ENCODE measurements at regions not wholly inside any gene's neighbourhood (a gene's known extent, or its start where the extent isn't known, plus 50 kb on each side); places are given as distances from the start of the nearest gene placed in this dataset.
"Not testable (repeated sequence)": the region's sequence is repeated elsewhere in the genome, so short reads cannot be mapped to it uniquely, and the experiment has no call there.

GRCh38 chr10:22823109-22823508 lies 104.7 kb upstream of the ARMC3 start:
- no peak overlapping the region for H2BK15ac ChIP-seq (ENCODE audit: low read length)
- H2BK120ac ChIP-seq (ENCODE audit: low read depth, low read length), result no peak overlapping the region
- no peak overlapping the region for H3K27ac ChIP-seq (replicated peaks; ENCODE audit: low read length)
- H3K9ac ChIP-seq (ENCODE audit: low read depth, low read length, poor library complexity), result no peak overlapping the region
- H3K79me1 ChIP-seq (ENCODE audit: low read depth, low read length), result no peaks in the 10 kb centered on the region
- H3K23ac ChIP-seq (ENCODE audit: low read depth, low read length, poor library complexity), result no peak overlapping the region
- H4K8ac ChIP-seq (ENCODE audit: low read depth, low read length), result no peak overlapping the region
- no peak overlapping the region for H3K4ac ChIP-seq (ENCODE audit: low read length)
- no peak overlapping the region for H2AFZ ChIP-seq (ENCODE audit: low read length)
- H3K18ac ChIP-seq (ENCODE audit: low read length), result no peak overlapping the region
- no peaks in the 10 kb centered on the region for H3K27me3 ChIP-seq (ENCODE audit: control insufficient read depth in 3 of 3, insufficient read depth in 3 of 3, low read depth in 1 of 3, low read length in 3 of 3)
- peaks cover 0 to 2% of the 10 kb centered on the region in 2 donors for H3K9me3 ChIP-seq (replicated peaks in 1 of 2; ENCODE audit: control insufficient read depth in 2 of 2, insufficient read depth in 1 of 2, low read depth in 1 of 2, low read length in 2 of 2)
- H3K14ac ChIP-seq (ENCODE audit: low read length), result no peak overlapping the region
- H2BK12ac ChIP-seq (ENCODE audit: low read length), result no peak overlapping the region
- H3K4me3 ChIP-seq (ENCODE audit: low read length in 2 of 2), result no peak overlapping the region
- H3K4me2 ChIP-seq (ENCODE audit: insufficient read depth, low read length, poor library complexity, severe bottlenecking), result no peak overlapping the region
- H2AK5ac ChIP-seq (ENCODE audit: low read depth, low read length), result no peak overlapping the region
- H4K91ac ChIP-seq (ENCODE audit: low read depth, low read length, poor library complexity), result no peak overlapping the region
- DNase-seq (ENCODE audit: low spot score), result no peak
- no peak overlapping the region for H2BK5ac ChIP-seq (ENCODE audit: low read length)
- no peaks in the 10 kb centered on the region for H3K36me3 ChIP-seq (replicated peaks in 1 of 2; ENCODE audit: control insufficient read depth in 2 of 2, insufficient read depth in 2 of 2, low read length in 2 of 2)
- no peaks in the 10 kb centered on the region for H3K4me1 ChIP-seq (ENCODE audit: control insufficient read depth in 2 of 2, insufficient read depth in 1 of 2, low read depth in 1 of 2, low read length in 2 of 2)

- no CpG with 5 or more reads among the region's 5 CpGs for WGBS, 2 donors (ENCODE audit: extremely low coverage in 2 of 2, insufficient read length in 2 of 2, insufficient replicate concordance in 1 of 2)
- not testable (repeated sequence) for H3K79me1 ChIP-seq (ENCODE audit: low read depth, low read length); H3K27ac ChIP-seq (replicated peaks; ENCODE audit: low read length); DNase-seq (ENCODE audit: low spot score); H3K27me3 ChIP-seq (ENCODE audit: control insufficient read depth in 3 of 3, insufficient read depth in 3 of 3, low read depth in 1 of 3, low read length in 3 of 3); H4K8ac ChIP-seq (ENCODE audit: low read depth, low read length); H3K4ac ChIP-seq (ENCODE audit: low read length); H3K23ac ChIP-seq (ENCODE audit: low read depth, low read length, poor library complexity); H2AFZ ChIP-seq (ENCODE audit: low read length); H3K4me3 ChIP-seq (ENCODE audit: low read length in 2 of 2); H3K14ac ChIP-seq (ENCODE audit: low read length); H2BK120ac ChIP-seq (ENCODE audit: low read depth, low read length); H2AK5ac ChIP-seq (ENCODE audit: low read depth, low read length); H3K4me1 ChIP-seq (ENCODE audit: control insufficient read depth in 2 of 2, insufficient read depth in 1 of 2, low read depth in 1 of 2, low read length in 2 of 2); H2BK5ac ChIP-seq (ENCODE audit: low read length); H2BK12ac ChIP-seq (ENCODE audit: low read length); H3K9ac ChIP-seq (ENCODE audit: low read depth, low read length, poor library complexity); H2BK15ac ChIP-seq (ENCODE audit: low read length); H4K91ac ChIP-seq (ENCODE audit: low read depth, low read length, poor library complexity); H3K18ac ChIP-seq (ENCODE audit: low read length); H3K4me2 ChIP-seq (ENCODE audit: insufficient read depth, low read length, poor library complexity, severe bottlenecking); H3K36me3 ChIP-seq (replicated peaks in 1 of 2; ENCODE audit: control insufficient read depth in 2 of 2, insufficient read depth in 2 of 2, low read length in 2 of 2); H3K9me3 ChIP-seq (replicated peaks in 1 of 2; ENCODE audit: control insufficient read depth in 2 of 2, insufficient read depth in 1 of 2, low read depth in 1 of 2, low read length in 2 of 2)
Observed at GRCh38 chr10:22821921-22822320, 105.9 kb upstream of the ARMC3 start.

GRCh38 chr10:22821501-22821900 lies 106.4 kb upstream of the ARMC3 start:
- Histone ChIP-seq H3K9me3 (replicated peaks in 1 of 2; ENCODE audit: control insufficient read depth in 2 of 2, insufficient read depth in 1 of 2, low read depth in 1 of 2, low read length in 2 of 2) (peaks cover 0 to 2% of the 10 kb centered on the region in 2 donors), H3K4ac (ENCODE audit: low read length) (no peak overlapping the region), H2BK12ac (ENCODE audit: low read length) (no peak overlapping the region), H4K8ac (ENCODE audit: low read depth, low read length) (no peak overlapping the region), H3K27me3 (ENCODE audit: control insufficient read depth in 3 of 3, insufficient read depth in 3 of 3, low read depth in 1 of 3, low read length in 3 of 3) (no peaks in the 10 kb centered on the region), H2BK15ac (ENCODE audit: low read length) (no peak overlapping the region), H3K27ac (replicated peaks; ENCODE audit: low read length) (no peak overlapping the region), H3K4me3 (ENCODE audit: low read length in 2 of 2) (no peak overlapping the region), H2BK120ac (ENCODE audit: low read depth, low read length) (no peak overlapping the region), H3K36me3 (replicated peaks in 1 of 2; ENCODE audit: control insufficient read depth in 2 of 2, insufficient read depth in 2 of 2, low read length in 2 of 2) (no peaks in the 10 kb centered on the region), H4K91ac (ENCODE audit: low read depth, low read length, poor library complexity) (no peak overlapping the region), H3K4me1 (ENCODE audit: control insufficient read depth in 2 of 2, insufficient read depth in 1 of 2, low read depth in 1 of 2, low read length in 2 of 2) (no peaks in the 10 kb centered on the region), H3K79me1 (ENCODE audit: low read depth, low read length) (no peaks in the 10 kb centered on the region), H2AFZ (ENCODE audit: low read length) (no peak overlapping the region), H3K18ac (ENCODE audit: low read length) (no peak overlapping the region), H3K4me2 (ENCODE audit: insufficient read depth, low read length, poor library complexity, severe bottlenecking) (no peak overlapping the region), H2BK5ac (ENCODE audit: low read length) (no peak overlapping the region), H3K14ac (ENCODE audit: low read length) (no peak overlapping the region), H2AK5ac (ENCODE audit: low read depth, low read length) (no peak overlapping the region), H3K9ac (ENCODE audit: low read depth, low read length, poor library complexity) (no peak overlapping the region), H3K23ac (ENCODE audit: low read depth, low read length, poor library complexity) (no peak overlapping the region)
- no peak for DNase-seq (ENCODE audit: low spot score)
- WGBS, 2 donors (ENCODE audit: extremely low coverage in 2 of 2, insufficient read length in 2 of 2, insufficient replicate concordance in 1 of 2), result no CpG with 5 or more reads among the region's 1 CpG

- H3K9me3 ChIP-seq (replicated peaks in 1 of 2; ENCODE audit: control insufficient read depth in 2 of 2, insufficient read depth in 1 of 2, low read depth in 1 of 2, low read length in 2 of 2), result peaks cover 0 to 2% of the 10 kb centered on the region in 2 donors
- H3K4me1 ChIP-seq (ENCODE audit: control insufficient read depth in 2 of 2, insufficient read depth in 1 of 2, low read depth in 1 of 2, low read length in 2 of 2), result no peaks in the 10 kb centered on the region
- no peak overlapping the region for H3K4me3 ChIP-seq (ENCODE audit: low read length in 2 of 2)
- no peak overlapping the region for H3K9ac ChIP-seq (ENCODE audit: low read depth, low read length, poor library complexity)
- no peak overlapping the region for H2BK120ac ChIP-seq (ENCODE audit: low read depth, low read length)
- no peak overlapping the region for H2AK5ac ChIP-seq (ENCODE audit: low read depth, low read length)
- no peak overlapping the region for H2AFZ ChIP-seq (ENCODE audit: low read length)
- no peak overlapping the region for H3K27ac ChIP-seq (replicated peaks; ENCODE audit: low read length)
- no peak overlapping the region for H4K91ac ChIP-seq (ENCODE audit: low read depth, low read length, poor library complexity)
- no peak overlapping the region for H2BK12ac ChIP-seq (ENCODE audit: low read length)
- H3K27me3 ChIP-seq (ENCODE audit: control insufficient read depth in 3 of 3, insufficient read depth in 3 of 3, low read depth in 1 of 3, low read length in 3 of 3), result no peaks in the 10 kb centered on the region
- no peak for DNase-seq (ENCODE audit: low spot score)
- no peak overlapping the region for H2BK15ac ChIP-seq (ENCODE audit: low read length)
- no peak overlapping the region for H3K4ac ChIP-seq (ENCODE audit: low read length)
- H3K18ac ChIP-seq (ENCODE audit: low read length), result no peak overlapping the region
- H3K4me2 ChIP-seq (ENCODE audit: insufficient read depth, low read length, poor library complexity, severe bottlenecking), result no peak overlapping the region
- H4K8ac ChIP-seq (ENCODE audit: low read depth, low read length), result no peak overlapping the region
- H3K14ac ChIP-seq (ENCODE audit: low read length), result no peak overlapping the region
- no CpG with 5 or more reads among the region's 4 CpGs for WGBS, 2 donors (ENCODE audit: extremely low coverage in 2 of 2, insufficient read length in 2 of 2, insufficient replicate concordance in 1 of 2)
- no peak overlapping the region for H2BK5ac ChIP-seq (ENCODE audit: low read length)
- H3K23ac ChIP-seq (ENCODE audit: low read depth, low read length, poor library complexity), result no peak overlapping the region
- H3K36me3 ChIP-seq (replicated peaks in 1 of 2; ENCODE audit: control insufficient read depth in 2 of 2, insufficient read depth in 2 of 2, low read length in 2 of 2), result no peaks in the 10 kb centered on the region
- H3K79me1 ChIP-seq (ENCODE audit: low read depth, low read length), result no peaks in the 10 kb centered on the region
Observed at GRCh38 chr10:22816298-22816653, 101.9 kb upstream of the PIP4K2A start.

Data from neuronal stem cell (in vitro differentiated cells).